DMS79 (cell line): ENCODE measurements at regions not wholly inside any gene's neighbourhood (a gene's known extent, or its start where the extent isn't known, plus 50 kb on each side); places are given as distances from the start of the nearest gene placed in this dataset.
"Not testable (repeated sequence)": the region's sequence is repeated elsewhere in the genome, so short reads cannot be mapped to it uniquely, and the experiment has no call there.

Source experiments
- DNase-seq: peaks from one replicate; lab custom pipeline; 2025; lab: John Stamatoyannopoulos, UW

- DNase-seq, result no peak
Observed at GRCh38 chr1:68675336-68675735, 178.5 kb upstream of the DEPDC1 start.

DNA sequence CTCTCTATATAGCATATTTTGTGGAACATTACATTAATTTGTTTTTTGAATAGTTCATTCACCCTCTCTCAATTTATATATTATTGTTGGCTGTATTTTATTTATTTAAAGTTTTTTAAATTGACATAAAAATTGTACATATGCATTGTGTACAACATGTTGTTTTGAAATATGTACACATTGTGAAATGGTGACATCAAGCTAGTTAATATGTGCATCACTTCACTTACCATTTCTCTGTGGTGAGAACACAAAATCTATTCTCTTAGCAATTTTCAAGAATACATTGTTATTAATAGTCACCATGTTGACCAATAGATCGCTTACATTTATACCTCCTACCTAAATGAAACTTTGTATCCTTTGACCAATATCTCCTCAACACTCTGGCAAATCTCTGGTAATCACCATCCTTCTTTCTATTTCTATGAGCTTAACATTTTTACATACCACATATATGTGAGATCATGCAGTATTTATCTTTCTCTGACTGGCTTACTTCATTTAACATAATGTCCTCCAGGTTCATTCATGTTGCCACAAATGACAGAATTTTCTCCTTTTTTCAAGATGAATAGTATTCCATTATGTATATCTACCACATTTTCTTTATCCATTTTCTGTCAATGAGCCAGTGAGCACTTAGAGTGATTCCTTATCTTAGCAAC lies 180.9 kb upstream of the DEPDC1 start:
- no peak for DNase-seq

- DNase-seq, result no peak
Observed at GRCh38 chr1:68696221-68696620, 199.3 kb upstream of the DEPDC1 start.

GRCh38 chr1:68703921-68704354 lies 207.1 kb upstream of the DEPDC1 start:
- DNase-seq, result no peak

GRCh38 chr1:68704800-68705443 lies 208.0 kb upstream of the DEPDC1 start:
- no peak for DNase-seq

- no peak for DNase-seq
Observed at GRCh38 chr1:68705466-68705865, 208.6 kb upstream of the DEPDC1 start.

GRCh38 chr1:68706639-68707317 lies 209.9 kb upstream of the DEPDC1 start:
- no peak for DNase-seq

- DNase-seq, result no peak
Observed at GRCh38 chr1:68717330-68717729, 220.4 kb upstream of the DEPDC1 start.

DNA sequence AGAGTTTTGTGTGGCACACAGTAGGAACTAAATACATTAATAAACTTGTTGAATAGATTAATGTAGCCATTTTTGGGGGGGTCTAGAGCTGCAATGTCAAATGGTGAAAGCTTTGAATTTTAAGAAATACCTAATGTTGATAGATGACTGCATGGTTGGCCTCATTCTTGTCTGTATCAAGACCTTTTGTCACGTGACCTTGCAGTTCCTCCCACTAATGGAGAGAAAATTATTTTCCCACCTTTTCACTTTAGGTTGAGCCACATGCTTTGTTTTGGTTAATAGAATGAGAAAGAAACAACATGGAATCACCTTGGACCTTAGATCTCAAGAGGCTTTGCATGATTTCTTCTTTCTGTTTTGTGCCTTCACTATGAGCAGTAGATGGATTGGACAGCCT lies 223.6 kb upstream of the DEPDC1 start:
- no peak for DNase-seq

- DNase-seq, result no peak
Observed at GRCh38 chr1:68723791-68724190, 226.9 kb upstream of the DEPDC1 start.

- no peak for DNase-seq
Observed at GRCh38 chr1:68725001-68725752, 228.3 kb upstream of the DEPDC1 start.

GRCh38 chr1:68739486-68739885 lies 242.6 kb upstream of the DEPDC1 start:
- DNase-seq, result not testable (repeated sequence)

DNA sequence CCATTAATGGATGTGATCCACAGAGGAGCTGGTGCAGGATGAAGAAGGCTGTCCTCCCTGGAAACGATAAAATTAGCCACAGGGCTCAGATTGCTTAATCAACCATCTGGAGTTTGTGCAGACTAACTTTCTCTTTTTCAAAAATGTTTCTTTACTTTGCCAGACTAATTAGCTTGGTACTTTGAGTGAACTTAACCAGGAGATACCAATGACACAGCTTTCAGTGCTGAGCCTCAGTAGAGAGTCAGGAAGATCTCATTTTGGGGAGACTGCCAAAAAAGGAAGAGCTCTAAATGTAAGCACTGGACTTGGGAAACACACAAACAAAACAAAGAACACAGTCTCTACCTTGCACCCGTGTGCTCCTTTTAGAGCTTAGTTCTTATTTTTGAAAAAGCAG lies 248.1 kb upstream of the DEPDC1 start:
- DNase-seq, result no peak

- no peak for DNase-seq
Observed at GRCh38 chr1:68745451-68745850, 248.6 kb upstream of the DEPDC1 start.

GRCh38 chr1:68746378-68746777 lies 249.5 kb upstream of the DEPDC1 start:
- no peak for DNase-seq

DNA sequence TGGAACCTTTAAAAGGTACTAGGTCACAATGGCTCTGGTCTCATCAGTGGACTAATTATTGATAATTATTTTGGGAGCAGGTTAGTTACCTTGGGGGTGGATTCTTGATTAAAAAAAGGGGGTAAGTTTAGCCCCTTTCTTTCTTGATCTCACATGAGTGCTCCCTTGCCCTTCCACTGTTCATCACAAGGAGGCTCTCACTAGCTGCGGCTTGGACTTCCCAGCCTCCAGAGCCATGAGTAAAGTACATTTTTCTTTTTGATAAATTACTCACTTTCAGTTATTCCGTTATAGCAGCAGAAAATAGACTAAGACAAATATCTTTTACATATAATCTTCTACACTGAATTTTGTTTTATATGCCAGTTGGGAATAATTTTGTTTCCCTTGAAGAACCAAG lies 254.8 kb upstream of the DEPDC1 start:
- DNase-seq, result no peak

GRCh38 chr1:68758666-68759209 lies 261.9 kb upstream of the DEPDC1 start:
- no peak for DNase-seq

- DNase-seq, result no peak
Observed at GRCh38 chr1:68767941-68768340, 271.1 kb upstream of the DEPDC1 start.

- DNase-seq, result no peak
Observed at GRCh38 chr1:68770817-68771216, 273.9 kb upstream of the DEPDC1 start.

DNA sequence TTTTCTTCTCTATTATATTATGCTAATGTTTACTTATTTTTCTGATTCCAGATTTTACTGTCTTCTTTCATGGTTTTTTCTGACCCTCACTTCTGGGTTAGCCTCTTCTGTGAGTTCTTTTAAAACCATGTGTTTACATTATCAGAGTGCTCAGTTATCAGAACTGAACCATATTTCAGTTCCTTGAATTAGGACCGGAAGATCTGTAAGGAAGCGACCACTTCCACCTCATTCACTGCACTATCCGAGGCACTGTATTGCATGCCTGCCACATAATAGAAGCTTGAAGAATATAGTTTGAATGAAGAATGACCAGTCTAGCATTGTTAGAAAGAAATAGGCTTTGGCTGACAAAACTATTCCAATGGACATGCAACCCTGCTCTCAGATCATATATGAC lies 281.0 kb upstream of the DEPDC1 start:
- DNase-seq, result no peak

DNA sequence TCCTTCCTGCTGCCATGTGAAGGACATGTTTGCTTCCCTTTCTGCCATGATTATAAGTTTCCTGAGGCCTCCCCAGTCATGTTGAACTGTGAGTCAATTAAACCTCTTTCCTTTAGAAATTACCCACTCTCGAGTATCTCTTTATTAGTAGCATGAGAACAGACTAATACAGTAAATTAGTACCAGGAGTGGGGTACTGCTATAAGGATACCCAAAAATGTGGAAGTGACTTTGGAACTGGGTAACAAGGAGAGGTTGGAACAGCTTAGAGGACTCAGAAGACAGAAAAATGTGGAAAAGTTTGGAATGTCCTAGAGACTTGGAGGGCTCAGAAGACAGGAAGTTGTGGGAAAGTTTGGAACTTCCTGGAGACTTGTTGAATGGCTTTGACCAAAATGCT lies 283.0 kb upstream of the DEPDC1 start:
- DNase-seq, result not testable (repeated sequence)

- DNase-seq, result no peak
Observed at GRCh38 chr1:68780919-68781318, 284.0 kb upstream of the DEPDC1 start.
